ENCODE measurements at regions not wholly inside any gene's neighbourhood (a gene's known extent, or its start where the extent isn't known, plus 50 kb on each side); places are given as distances from the start of the nearest gene placed in this dataset.

DNA sequence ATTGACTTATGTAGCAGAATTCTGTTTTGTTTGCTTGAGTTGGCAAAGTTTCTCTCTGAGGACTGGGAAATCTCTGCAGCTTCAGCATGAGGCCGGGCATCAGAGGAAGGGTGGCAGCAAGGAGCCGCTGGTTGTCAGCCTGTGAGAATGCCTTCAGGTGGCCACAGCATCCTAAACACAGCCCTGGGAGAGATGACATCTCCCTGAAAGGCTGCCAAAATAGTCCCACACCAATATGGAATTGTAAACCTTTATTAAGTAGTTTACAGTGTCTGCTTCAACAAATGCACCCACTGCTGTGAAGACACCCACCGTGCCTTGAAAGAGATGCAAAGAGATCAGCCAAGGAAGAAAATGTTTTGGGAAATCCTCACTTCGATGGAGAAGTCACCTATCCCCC lies 609.7 kb upstream of the ARRDC4 start:
- TF ChIP-seq, protein P1, sequence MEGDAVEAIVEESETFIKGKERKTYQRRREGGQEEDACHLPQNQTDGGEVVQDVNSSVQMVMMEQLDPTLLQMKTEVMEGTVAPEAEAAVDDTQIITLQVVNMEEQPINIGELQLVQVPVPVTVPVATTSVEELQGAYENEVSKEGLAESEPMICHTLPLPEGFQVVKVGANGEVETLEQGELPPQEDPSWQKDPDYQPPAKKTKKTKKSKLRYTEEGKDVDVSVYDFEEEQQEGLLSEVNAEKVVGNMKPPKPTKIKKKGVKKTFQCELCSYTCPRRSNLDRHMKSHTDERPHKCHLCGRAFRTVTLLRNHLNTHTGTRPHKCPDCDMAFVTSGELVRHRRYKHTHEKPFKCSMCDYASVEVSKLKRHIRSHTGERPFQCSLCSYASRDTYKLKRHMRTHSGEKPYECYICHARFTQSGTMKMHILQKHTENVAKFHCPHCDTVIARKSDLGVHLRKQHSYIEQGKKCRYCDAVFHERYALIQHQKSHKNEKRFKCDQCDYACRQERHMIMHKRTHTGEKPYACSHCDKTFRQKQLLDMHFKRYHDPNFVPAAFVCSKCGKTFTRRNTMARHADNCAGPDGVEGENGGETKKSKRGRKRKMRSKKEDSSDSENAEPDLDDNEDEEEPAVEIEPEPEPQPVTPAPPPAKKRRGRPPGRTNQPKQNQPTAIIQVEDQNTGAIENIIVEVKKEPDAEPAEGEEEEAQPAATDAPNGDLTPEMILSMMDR (conservative IDR thresholded peaks at IDR 0.05): no peak
- no peak overlapping the region for H3K27ac ChIP-seq

DNA sequence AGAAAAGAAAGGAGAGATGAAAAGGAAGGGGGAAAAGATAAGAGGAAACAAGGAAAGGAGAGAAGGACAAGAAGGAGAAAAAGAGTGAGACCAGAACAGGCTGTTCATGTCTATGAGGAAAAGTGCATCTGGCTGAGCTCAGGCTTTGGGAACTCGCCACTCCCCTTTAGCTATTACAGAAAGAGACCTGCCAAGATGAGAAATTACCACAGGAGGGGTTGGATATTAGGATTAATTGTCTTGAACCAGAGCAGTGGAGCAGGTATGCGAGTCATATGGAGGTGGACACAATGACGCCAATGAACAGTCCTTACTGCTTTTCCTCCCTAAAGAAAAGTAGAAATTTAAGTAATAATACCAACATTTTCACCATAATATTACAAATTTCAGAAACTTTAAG lies 577.0 kb upstream of the ARRDC4 start:
- TF ChIP-seq, protein P1 (conservative IDR thresholded peaks at IDR 0.05): no peak

DNA sequence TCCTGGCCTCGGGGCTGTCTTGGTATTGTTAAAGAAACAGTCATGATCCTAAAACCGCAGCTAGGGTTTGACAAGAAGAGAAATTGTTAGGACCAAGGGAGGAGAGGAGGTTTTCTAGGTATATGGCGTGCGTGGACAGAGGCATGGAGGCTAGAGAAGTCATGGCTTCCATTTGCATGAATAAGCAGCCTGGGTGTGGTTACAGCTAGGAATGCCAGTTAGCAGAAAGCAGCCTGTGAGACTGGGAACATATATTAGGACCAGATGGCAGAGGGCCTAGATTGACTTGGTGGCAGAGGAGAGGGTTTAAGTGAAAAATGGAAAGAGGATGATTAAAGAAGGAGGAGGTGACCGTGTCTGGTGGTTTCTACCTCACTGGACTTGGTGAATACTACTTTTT lies 573.6 kb upstream of the ARRDC4 start:
- H3K27ac ChIP-seq: no peak overlapping the region
- TF ChIP-seq, protein P1 (conservative IDR thresholded peaks at IDR 0.05): no peak

More for the DNA sequence above, 577.0 kb upstream of the ARRDC4 start:
- no peak overlapping the region for H3K27ac ChIP-seq

DNA sequence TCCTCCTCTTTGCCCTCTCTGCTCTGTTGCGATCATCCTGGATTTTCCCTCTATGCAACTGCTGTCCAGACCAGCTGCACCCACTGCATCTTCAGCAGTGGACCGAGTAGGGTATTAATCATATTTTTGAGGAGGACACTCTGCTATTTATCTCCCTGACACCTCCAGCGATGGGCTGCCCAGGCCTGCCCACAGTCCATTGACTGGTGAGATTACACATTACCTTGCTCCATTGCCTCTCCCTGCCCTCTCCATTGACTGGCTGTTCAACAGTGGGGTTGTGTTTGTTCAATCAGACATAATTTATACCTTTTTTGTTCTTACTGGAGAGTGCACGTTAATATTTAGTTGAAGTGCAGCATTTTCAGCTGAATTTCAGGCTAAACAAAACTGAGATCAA lies 559.3 kb upstream of the ARRDC4 start:
- TF ChIP-seq, protein P1 (conservative IDR thresholded peaks at IDR 0.05): no peak
- no peak overlapping the region for H3K27ac ChIP-seq

DNA sequence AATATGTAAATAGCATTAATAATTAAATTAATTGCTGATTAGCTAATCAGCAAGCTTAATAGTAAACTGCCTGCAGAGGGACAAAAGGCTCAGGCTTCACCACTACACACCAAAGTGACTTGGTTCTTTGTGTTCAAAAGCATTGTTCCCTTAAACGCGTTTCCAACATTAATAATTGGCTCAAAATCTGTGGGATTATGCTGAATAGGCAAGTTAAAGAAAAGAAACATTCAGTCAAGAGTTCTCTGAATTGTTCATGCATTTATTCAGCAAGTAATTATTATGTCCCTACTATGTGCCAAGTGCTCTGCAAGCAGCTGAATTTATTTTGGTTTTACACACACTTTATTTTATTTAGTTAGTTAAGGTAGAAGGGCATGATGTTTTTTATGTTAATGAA lies 558.5 kb upstream of the ARRDC4 start:
- H3K27ac ChIP-seq: no peak overlapping the region
- TF ChIP-seq, protein P1 (conservative IDR thresholded peaks at IDR 0.05): no peak

DNA sequence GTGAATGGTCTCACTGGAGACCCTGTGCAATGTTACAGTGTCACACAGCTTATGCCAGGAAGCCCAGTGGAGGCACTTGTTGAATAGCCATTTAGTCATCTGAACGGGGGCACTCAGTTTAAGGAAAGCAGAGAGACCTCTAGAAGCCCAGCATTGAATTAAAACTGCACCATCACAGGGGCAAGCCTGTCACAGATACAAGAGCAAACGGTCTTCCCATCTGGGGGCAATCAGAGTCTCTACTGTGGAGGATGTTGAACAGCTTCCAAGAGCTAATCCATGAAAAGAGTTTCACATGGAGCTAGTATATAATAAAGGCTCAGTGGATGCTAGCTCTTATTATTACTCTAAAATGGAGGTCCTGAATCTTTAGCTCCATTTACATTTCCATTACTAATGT lies 553.7 kb upstream of the ARRDC4 start:
- TF ChIP-seq, protein P1 (conservative IDR thresholded peaks at IDR 0.05): no peak
- H3K27ac ChIP-seq: no peak overlapping the region

DNA sequence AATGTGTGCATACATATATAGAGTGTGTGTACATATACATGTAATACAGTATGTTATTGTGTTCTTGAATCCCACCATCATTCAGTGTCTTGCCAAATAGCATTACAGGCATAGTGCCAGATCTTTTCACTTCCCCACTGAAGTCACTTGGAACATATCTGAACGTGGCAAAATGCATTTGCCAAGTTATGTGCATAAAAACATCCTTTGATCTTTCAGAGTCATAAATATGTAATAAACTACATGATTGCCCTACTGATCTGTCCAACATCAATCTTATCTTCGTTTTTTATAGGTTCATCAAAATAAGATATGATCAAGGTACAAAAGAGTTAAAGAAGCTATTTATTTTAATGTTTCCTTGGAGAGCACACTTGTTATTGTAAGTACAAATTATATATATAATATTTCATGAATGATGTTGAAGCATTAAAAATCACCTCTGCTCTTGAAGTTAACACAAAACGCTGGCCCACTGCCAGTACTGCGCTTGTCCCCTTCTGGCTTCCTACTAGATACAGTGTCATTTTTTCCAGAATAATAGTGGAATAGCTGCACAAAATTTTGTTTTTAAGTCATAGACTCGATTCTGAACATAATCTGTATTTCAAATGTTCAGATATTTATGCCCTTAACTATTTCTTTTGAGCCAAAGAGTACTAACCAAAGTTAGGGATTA lies 549.5 kb upstream of the ARRDC4 start:
- no peak overlapping the region for H3K27ac ChIP-seq
- TF ChIP-seq, protein P1 (conservative IDR thresholded peaks at IDR 0.05): no peak
